ENCODE measurements at regions not wholly inside any gene's neighbourhood (a gene's known extent, or its start where the extent isn't known, plus 50 kb on each side); places are given as distances from the start of the nearest gene placed in this dataset.

DNA sequence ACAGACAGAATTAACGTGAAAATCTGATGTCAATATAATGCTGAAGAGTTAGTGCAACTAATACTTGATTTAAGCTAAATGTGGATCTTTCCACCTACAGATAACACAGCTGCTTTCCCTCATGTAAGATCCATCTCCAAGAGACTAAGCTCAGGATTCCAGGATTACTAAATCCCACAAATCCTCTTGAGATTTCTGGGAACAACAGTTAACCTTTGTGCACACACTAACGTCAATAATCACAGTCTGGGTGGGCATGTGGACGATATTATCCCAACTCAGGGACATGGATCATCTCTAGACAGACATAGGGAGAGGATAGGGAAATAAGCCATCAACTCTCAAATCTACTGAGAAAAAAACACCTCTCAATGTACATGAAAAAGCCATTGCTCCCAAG lies 432.6 kb downstream of the SATB2 start:
- no peak for DNase-seq (ENCODE audit: low spot score)

DNA sequence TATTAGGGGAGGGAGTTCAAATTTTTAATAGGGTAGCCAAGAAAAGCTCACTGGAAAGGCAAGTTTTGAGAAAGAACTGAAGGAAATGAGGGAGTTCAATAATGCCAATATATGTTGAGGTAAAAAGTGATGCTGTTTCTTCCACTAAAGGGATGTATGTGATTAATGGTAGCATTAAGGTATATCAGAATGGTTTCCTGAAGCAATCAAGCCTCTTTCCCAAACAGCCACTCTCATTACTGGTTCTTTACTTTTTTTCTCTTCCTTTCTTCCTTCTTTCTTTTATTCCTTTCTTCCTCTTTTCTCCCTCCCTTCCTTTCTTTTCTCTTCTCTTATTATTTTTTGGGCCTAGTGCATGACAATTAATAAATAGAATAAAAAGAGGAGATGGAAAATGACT lies 433.5 kb downstream of the SATB2 start:
- no peak for DNase-seq (ENCODE audit: low spot score)

DNA sequence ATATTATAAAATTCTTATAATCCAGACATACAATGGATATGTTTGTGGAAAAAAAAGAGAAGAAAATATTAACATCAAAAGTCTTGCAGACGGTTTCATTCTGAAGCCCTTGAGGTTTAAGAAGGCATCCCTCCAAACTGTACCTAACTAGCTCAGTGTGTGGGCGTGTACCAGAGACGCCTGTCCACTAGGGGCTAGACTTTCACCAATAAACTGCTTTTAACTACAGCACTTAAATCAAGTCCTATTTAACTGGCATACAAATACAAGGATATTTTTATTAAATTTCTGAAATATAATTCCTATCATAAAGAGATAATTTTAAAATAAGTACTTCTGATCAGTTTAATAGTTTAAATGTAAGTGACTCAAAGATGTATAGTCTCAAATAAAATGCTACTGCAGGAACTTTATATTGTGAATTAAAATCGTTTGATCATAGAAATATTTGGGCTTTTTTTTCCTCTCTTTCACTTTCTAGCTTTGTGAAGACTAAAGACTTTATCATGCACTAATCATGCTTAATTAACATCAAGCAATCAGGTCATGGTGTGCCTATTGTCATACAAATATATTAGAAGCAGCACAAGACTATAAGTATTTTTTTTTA lies 437.7 kb downstream of the SATB2 start:
- DNase-seq (ENCODE audit: low spot score) = no peak

DNA sequence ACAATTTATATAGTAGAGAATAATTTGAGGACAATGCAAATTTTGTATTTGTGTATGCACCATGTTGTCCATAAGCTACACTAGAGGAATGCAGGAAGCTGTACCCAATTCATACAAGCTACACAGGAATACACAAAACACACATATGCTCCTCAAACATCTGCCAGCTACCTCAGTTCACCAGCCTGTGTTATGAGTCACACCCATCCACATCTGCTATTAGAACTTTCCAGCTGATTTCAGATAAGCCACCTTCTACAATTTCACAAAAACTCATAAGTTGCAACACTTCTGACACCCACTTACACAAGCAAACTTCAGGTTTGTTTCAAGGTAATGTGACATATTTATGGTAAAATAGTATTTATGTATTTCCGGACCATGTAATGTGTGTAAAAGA lies 438.9 kb downstream of the SATB2 start:
- no peak for DNase-seq (ENCODE audit: low spot score)

DNA sequence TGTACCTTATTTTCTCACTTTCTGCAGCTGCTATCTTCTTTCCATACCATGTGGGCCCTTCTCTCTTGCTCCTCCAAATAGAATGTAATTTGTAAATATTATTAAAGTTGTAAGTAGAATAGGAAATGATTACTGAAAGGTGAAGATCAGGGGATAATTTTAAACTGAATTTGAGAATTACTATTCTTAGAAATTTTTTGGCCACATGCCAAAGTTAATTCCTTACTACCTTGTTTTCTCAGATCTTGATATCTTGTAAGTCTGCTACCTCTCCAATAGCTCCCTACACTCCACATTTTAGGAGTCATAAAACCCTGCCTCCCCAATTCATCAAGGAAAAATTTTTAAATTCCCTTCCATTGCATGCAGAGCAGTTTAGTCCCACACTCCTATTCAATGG lies 442.7 kb downstream of the SATB2 start:
- no peak for DNase-seq (ENCODE audit: low spot score)

DNA sequence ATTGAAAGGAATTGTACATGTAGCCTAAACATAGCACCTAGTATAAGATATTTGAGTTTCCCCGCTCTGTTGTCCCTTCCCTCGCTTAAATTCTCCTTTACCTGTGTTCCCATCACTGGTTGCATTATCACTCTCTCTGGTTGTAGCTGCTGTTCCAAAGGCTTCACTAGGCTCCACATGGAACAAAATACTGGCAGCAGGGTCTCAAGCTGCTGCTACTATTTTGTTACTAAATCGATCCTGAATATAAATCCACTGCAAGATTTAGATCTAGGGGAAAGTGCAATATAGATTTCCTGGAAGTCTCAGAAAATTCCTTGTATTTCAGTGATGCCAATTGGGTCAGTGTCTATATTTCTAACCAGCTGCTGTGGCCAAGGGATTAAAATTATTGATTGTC lies 443.5 kb downstream of the SATB2 start:
- DNase-seq (ENCODE audit: low spot score) = no peak

DNA sequence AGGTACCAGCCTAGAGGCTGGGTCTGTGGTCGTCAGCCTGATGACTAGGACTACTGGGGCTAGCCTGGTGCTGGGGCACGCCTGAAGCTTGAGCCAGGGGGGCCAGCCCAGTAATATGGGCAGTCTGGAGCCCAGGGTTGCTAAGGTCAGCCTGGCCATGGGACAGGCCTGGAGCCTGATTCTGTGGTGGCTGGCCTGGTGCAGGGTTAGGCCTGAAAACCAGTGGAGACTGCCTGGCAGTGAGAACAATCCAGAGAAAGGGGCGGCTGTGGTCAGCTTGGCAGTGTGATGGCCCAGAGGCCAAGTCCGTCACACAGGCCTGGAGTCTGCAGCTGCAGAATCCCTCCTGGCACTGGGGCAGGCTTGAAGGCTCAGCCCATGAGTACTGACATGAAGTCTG lies 445.8 kb downstream of the SATB2 start:
- DNase-seq (ENCODE audit: low spot score) = no peak

DNA sequence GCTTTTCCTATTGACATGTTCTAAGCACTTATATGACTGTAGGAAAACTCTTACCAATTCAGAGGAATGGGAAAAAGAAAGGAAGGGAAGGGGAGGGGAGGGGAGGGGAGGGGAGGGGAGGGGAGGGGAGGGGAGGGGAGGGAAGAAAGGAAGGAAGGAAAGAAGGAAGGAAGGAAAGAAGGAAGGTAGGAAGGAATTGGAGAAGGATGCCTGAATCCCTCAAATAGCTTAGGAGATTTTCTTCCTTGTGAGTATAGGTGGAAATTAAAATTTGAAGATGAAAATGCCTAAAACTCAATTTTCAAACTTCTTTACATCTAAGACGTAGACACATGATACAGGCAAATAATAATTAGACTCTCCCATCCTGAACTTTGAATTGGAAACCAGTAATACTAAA lies 463.1 kb downstream of the SATB2 start:
- DNase-seq (ENCODE audit: low spot score) = no peak

DNA sequence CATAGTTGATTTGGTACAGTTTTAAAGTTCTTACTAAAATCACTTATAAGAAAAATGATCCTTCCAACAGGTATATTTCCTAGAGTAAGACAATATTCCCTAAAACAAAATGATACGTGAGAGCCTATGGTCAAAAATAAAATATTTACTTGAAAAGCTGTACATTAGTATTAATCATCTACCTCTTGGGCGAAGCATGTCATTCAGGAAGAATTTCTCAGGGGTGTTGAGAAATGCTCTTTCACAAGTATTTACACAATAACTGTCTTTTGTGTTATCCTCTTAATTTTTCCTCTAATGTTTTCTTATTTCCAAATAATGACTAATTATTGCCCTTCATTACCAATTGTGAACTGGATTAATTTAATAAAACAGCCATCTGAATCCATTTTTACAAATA lies 466.3 kb downstream of the SATB2 start:
- DNase-seq (ENCODE audit: low spot score) = no peak

DNA sequence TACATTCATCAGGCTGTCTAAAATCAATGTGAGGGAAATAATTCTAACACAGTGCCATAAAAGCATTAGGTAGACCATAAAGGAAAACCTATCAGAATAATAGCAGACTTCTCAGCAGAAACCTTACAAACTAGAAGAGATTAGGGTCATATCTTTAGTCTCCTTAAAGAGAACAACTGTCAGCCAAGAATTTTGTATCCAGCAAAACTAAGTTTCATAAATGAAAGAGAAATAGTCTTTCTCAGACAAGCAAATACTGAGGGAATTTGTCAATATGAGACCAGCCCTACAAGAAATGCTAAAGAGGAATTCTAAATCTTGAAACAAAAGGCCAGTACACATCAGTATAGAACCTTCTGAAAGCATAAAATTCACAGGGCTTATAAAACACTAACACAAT lies 482.0 kb downstream of the SATB2 start:
- no peak for DNase-seq (ENCODE audit: low spot score)

DNA sequence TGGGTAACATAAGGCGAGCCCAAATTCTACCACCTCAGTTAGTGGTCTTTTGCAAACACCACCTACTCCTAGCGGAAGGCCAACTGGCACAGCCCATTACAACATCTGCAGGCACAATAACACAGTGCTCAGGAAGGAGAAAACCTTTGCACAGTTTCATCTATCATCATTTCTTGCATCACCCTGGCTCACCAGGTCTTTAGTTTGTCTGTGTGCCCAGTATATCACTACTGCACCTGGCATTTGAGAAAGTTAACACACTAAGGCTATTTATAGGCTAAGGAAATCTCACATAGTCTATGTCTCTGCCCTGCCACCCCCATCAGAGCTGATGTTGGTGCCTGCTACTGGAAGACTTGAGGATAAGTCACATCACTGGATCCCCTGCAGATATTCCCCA lies 484.0 kb downstream of the SATB2 start:
- no peak for DNase-seq (ENCODE audit: low spot score)

DNA sequence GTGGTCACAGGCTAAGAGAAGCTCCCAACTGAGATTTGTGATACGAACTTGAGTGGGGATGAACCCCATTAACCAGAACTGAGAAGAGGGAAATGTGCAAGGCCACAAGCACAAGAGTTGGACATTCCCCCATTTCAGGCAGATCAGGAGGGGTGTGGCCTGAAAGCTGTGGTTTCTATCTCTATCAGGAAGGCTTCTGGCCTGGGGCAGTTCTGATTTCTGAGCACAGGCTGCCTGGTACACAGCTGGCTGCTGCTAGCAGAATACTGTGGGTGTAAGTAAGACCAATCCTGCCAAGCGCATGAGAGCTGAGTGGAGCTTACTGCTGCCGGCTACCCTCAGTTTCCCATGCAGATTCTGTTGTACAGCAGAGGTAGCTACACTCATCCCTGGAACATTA lies 484.6 kb downstream of the SATB2 start:
- no peak for DNase-seq (ENCODE audit: low spot score)

DNA sequence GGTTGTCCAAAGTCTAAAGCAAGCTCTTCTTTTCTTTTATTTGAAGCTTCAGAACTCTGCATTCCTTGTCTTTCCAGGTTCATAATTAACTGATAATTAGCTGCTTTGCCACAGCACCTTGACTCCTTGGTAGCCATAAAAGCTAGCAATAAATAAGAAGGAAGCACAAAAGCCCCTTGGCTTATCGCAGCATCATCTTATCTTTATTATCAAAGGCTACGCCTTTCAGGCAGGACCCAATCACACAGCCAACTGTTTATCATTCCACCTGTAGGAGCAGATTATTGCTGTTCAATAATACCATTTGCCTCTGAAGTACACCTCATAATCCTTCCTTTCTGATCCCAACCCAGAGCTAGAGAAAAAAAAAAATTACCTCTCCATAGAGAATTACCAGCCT lies 489.2 kb downstream of the SATB2 start:
- DNase-seq (ENCODE audit: low spot score) = no peak

DNA sequence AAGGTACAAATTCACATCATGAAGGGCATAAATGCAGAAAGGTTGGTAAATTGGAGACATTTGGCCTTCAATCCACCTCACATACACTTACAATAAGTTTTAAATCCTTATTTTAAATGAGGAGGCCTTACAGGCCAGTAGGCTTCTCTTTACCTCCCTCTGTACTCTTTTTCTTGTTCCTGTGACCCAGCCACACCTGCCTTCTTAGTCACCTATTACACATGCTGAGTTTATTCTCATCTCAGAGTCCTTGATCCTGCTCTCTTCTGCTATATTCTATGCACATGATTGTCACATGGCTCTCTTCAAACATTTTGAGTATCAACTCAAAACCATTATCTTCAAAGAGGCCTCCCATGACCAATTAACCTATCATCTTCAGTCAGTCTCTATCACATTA lies 491.5 kb downstream of the SATB2 start:
- DNase-seq (ENCODE audit: low spot score) = no peak

DNA sequence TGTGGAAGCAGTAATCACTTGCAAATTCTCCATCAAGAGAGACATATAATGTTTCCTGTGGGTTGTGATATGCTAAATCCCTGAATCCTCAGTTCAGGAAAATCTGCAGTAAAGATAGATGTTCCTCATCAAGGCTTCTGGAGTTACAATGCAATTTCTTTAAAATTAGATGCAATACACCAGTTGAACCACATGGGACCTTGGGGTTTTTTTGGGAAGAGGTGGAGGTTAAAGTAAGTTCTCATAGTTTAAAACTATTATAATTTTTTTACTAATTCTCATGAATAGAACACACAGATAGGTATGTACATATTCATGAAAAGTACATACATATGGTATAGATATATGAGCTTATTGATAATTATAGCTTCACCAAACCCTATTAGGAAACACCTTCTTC lies 496.2 kb downstream of the SATB2 start:
- DNase-seq (ENCODE audit: low spot score) = no peak

DNA sequence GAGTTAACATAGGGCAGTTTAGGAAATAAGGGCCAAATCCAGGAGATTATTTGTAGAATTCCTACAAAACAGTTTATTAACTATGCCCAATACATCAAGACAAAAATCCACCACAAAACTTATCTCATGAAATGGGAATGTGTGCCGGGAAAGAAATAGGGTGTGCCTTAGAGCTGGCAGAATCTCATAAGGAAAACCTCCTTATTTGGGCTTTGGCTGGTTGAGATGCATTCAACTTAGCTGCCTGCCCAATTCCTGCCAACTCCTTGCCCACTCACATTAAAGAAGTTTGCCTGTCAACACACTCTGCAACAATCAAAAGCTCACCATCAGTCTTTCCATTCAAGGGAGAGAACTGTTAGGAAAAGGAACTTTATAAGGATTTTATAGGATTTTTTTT lies 500.6 kb downstream of the SATB2 start:
- DNase-seq (ENCODE audit: low spot score) = no peak

DNA sequence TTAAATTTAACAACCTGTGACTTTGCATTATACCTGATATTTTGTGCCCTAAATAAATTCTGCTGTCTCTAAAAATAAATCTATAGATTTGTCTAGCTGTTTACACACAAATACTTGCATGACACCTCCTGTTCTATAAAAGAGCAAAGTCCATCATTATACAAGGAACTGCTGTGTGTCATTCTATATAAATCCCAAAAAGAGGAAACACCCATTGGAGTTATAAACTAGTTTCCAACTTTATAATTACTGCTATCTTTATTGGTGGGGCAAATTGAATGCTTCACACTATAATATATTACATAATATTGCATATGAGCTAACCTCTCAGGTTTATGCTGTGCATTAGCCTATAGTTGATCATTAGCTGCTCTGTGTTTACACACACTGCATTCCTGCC lies 504.4 kb downstream of the SATB2 start:
- no peak for DNase-seq (ENCODE audit: low spot score)

DNA sequence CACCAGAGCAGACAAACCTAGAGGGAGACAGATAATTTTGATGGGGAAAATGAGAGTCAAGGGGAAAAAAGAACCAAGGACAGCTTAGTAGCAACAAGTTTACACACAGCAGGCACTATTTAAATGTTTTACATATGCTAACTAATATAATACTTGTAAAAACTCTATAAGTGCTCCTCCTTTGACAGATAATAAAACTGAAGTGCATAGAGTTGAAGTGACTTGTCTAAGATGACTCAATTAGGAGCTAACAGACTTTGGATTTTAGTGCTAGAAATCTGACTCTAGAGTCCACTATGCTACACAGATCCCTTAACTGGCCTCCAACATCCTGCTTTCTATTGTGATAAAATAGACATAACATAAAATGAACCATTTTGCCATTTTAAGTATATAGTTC lies 506.9 kb downstream of the SATB2 start:
- no peak for DNase-seq (ENCODE audit: low spot score)

DNA sequence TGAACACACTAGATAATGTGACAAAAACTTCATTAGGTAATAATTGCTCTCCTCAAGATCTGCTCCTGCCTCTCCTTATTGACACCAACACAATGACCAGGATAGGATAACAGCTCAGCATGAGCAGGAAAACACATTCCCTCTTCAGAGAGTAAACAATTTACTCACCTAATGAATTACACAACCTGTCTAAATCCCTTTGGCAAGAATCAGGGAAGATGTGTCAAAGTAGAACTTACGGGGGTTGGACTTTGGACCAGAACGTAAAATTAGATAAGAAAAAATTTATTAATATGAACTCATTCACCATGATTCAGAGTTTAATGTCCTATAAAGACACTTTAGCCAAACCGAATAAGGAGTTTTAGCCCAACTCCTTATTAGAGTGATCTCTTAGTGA lies 512.2 kb downstream of the SATB2 start:
- DNase-seq (ENCODE audit: low spot score) = no peak

DNA sequence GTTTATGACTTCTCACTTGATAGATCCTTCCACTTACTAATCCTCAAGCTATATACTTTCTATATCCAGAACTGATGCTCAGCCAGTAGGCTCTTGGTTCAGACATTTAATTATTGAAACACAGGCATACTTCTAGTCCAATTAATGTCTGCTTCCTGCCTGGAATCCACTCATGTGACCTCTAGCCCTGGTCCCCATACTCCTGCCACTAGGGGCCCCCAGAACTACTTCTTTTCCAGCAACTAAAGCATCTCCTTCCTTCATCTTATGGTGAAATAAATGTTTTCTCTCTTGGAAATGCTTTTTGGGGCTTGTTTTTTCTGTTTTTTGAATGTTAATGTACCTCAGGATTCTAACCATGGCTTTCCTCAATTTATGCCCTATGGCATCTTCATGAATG lies 527.6 kb downstream of the SATB2 start:
- DNase-seq (ENCODE audit: low spot score) = no peak

DNA sequence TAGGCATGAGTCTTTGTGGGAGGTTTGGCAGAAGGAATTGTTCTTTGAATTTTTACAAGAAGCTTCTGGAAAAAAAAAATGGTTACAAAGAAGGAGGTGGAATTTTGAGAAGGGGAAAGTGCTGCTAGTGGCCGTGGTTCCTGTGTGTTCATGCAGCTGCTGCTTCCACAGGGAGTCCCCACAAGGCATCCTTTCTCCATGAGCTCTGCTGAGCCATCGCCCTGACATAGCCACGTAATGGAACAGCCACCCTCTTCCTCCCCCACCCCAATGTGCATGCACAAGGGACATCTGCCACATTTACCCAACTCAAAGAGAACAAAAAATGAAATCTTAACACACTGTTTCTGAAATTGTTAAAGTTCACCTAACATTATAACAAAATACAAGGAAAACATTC lies 529.7 kb downstream of the SATB2 start:
- DNase-seq (ENCODE audit: low spot score) = no peak

DNA sequence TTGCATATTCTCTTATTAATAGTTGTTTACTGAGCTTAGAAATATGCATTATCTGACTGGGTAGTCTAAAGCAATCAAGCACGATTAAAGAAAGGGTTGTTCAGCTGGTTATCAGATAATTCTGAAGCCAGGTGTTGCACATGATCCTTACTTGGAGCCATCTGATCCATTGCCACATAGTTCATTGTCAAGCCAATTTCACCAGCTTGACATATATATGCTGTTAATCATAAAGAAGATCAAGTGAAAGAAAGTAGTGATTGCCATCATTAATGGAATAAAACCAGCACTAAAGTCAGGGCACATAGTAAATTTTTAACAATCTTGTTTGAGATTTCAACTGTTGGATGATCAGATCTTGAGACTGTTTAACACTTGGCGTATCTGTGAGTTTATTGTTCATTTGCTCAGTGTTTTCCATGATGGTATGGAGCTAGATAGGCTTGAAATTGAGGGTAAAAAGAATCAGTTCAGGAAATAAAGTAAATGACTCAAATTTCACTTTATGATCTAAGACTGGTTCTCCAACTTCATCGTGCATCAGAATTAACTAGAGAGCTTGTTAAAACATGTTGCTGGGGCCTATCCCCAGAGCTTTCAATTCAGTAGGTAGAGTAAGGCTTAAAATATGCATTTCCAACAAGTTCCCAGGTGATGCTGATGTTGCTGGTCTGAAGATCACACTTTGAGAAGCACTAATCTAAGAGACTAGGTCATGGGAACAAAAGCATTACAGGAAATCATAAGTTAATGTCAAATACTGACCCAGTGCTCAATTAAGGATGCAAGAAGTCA lies 539.6 kb downstream of the SATB2 start:
- no peak for DNase-seq (ENCODE audit: low spot score)

DNA sequence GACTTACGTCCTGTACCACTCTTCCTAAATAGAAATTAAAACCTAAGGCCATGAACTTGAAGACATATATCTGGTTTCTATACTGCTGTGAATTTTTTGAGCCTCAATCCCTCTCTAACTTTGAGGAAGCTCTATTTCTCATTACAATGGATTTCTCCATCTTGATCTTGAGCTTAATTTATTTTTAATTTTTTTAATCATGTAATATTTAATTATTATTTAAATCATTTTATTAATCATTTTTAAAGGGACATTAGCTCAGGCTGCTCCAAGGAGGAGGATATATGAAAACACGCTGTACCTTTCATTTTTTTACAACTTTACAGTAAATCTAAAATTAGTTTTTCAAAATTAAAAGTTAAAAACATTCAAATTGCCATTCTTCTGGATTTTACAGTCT lies 540.5 kb downstream of the SATB2 start:
- no peak for DNase-seq (ENCODE audit: low spot score)

DNA sequence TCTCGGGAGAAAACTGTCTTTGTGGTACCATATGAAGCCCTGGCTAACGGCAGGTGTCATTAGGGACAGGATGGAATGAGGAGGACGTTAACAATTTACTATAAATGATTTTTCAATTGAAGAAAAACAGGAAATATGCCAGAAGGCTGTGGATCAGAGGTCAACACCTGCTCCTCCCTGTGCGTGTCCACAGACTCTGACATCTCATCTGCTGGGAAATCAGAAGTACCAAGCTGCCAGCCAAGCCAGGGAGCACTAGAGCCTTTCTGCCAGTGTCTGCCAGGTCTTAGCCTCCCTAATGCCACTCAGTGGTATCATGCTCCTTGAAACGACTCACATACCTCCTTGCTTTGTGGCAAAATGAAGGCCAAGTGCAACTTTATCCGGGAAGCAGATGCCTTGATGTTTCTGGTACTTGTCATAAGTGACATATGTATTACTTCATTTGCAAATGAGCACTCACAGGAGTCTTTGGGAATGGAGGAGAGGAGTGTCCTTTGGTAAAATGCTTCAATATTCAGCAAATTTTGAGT lies 541.1 kb downstream of the SATB2 start:
- DNase-seq (ENCODE audit: low spot score) = no peak
